T-helper 1 cell treated with Interleukin-12 subunit alpha and Interleukin-12 subunit beta and Interleukin-4 antibody, amounts not matched to agents 30 ng/mL and 1 ng/mL, for 36 hours (primary cell): ENCODE measurements at regions not wholly inside any gene's neighbourhood (a gene's known extent, or its start where the extent isn't known, plus 50 kb on each side); places are given as distances from the start of the nearest gene placed in this dataset.
"Not testable (repeated sequence)": the region's sequence is repeated elsewhere in the genome, so short reads cannot be mapped to it uniquely, and the experiment has no call there.

Experiments used
- intact Hi-C: fragments of 100-400 bp; cut with micrococcal nuclease; formaldehyde crosslinking; loops from one replicate; pipeline ENCODE4 v1.15.1; 2024

- intact Hi-C loops: not testable (repeated sequence)
Observed at GRCh38 chr12:9312406-9313392, 104.5 kb upstream of the PZP start.

- intact Hi-C loops: not testable (repeated sequence)
Observed at GRCh38 chr12:9311454-9311853, 103.3 kb upstream of the PZP start.

- intact Hi-C loops: not testable (repeated sequence)
Observed at GRCh38 chr12:9310645-9311044, 102.5 kb upstream of the PZP start.

- intact Hi-C loops: not testable (repeated sequence)
Observed at GRCh38 chr12:9309749-9310148, 101.6 kb upstream of the PZP start.

GRCh38 chr12:9308745-9309144 is 100.5 kb upstream of the PZP start:
- intact Hi-C loops: not testable (repeated sequence)

GRCh38 chr12:9308163-9308562 is 100.0 kb upstream of the PZP start:
- intact Hi-C loops: not testable (repeated sequence)

GRCh38 chr12:9307255-9307654 is 99.1 kb upstream of the PZP start:
- intact Hi-C loops: not testable (repeated sequence)

- intact Hi-C loops: not testable (repeated sequence)
Observed at GRCh38 chr12:9306004-9306403, 97.8 kb upstream of the PZP start.

- intact Hi-C loops: not testable (repeated sequence)
Observed at GRCh38 chr12:9304540-9304939, 96.3 kb upstream of the PZP start.

GRCh38 chr12:9295872-9296271 is 87.7 kb upstream of the PZP start:
- intact Hi-C loops: not testable (repeated sequence)

GRCh38 chr12:9294072-9294620 is 86.0 kb upstream of the PZP start:
- intact Hi-C loops: not testable (repeated sequence)

- intact Hi-C loops: not testable (repeated sequence)
Observed at GRCh38 chr12:9293391-9293790, 85.2 kb upstream of the PZP start.

- intact Hi-C loops: not testable (repeated sequence)
Observed at GRCh38 chr12:9289984-9290383, 81.8 kb upstream of the PZP start.

- intact Hi-C loops: not testable (repeated sequence)
Observed at GRCh38 chr12:9284724-9285123, 76.5 kb upstream of the PZP start.

GRCh38 chr12:9284197-9284596 is 76.0 kb upstream of the PZP start:
- intact Hi-C loops: not testable (repeated sequence)

- intact Hi-C loops: not testable (repeated sequence)
Observed at GRCh38 chr12:9283346-9284095, 75.3 kb upstream of the PZP start.

GRCh38 chr12:9276990-9277389 is 68.8 kb upstream of the PZP start:
- intact Hi-C loops: no loop called here

- intact Hi-C loops: no loop called here
Observed at GRCh38 chr12:9273276-9273675, 65.1 kb upstream of the PZP start.

- intact Hi-C loops: no loop called here
Observed at GRCh38 chr12:9271875-9272274, 63.7 kb upstream of the PZP start.

GRCh38 chr12:9264546-9264945 is 56.4 kb upstream of the PZP start:
- intact Hi-C loops: no loop called here

- intact Hi-C loops: no loop called here
Observed at GRCh38 chr12:9260931-9261330, 52.7 kb upstream of the PZP start.

- intact Hi-C loops: no loop called here
Observed at GRCh38 chr12:9258676-9259075, 50.5 kb upstream of the PZP start.
